CD14-positive monocyte (primary cell): ENCODE measurements at regions not wholly inside any gene's neighbourhood (a gene's known extent, or its start where the extent isn't known, plus 50 kb on each side); places are given as distances from the start of the nearest gene placed in this dataset.

Experiments
- DNase-seq, 3 donors: peaks; one replicate each; pipeline ENCODE4 v3.0.0-alpha.2; 2011 to 2022
- H2AFZ ChIP-seq: 2 replicates; pipeline ENCODE4 v1.6.0; 2012; ENCODE audit warnings: mild to moderate bottlenecking, low read depth, low read length, inconsistent platforms; ENCODE audit not compliant: insufficient read depth, poor library complexity, severe bottlenecking
- H3K27ac ChIP-seq, 2 donors: 1 replicate in 1 of 2; 2 replicates in 1 of 2; pipeline ENCODE4 v1.5.1; 2012 to 2013; ENCODE audit warnings: low read length in 2 of 2, control low read depth in 1 of 2, inconsistent platforms in 1 of 2, low read depth in 1 of 2, mild to moderate bottlenecking in 1 of 2
- H3K27me3 ChIP-seq, 2 donors: one replicate each; pipeline versions ENCODE4 v1.6.0 to v1.6.1; 2011 to 2013; ENCODE audit warnings: low read length in 2 of 2; ENCODE audit not compliant: control insufficient read depth in 2 of 2, insufficient read depth in 2 of 2
- H3K36me3 ChIP-seq, 2 donors: replicated peaks in 1 of 2; 1 replicate in 1 of 2; 2 replicates in 1 of 2; pipeline versions ENCODE4 v1.5.1 to v1.6.1; 2012 to 2013; ENCODE audit warnings: low read length in 2 of 2, control low read depth in 1 of 2, inconsistent platforms in 1 of 2, mild to moderate bottlenecking in 1 of 2; ENCODE audit not compliant: insufficient read depth in 2 of 2, control insufficient read depth in 1 of 2
- H3K4me1 ChIP-seq, 2 donors: 1 replicate in 1 of 2; 2 replicates in 1 of 2; pipeline versions ENCODE4 v1.5.1 to v1.6.1; 2012 to 2013; ENCODE audit warnings: low read length in 2 of 2, control low read depth in 1 of 2, inconsistent platforms in 1 of 2, mild to moderate bottlenecking in 1 of 2, moderate library complexity in 1 of 2; ENCODE audit not compliant: insufficient read depth in 2 of 2, control insufficient read depth in 1 of 2
- H3K4me2 ChIP-seq: replicated peaks from 2 replicates; pipeline ENCODE3; 2012; ENCODE audit warnings: low read length, moderate library complexity, mild to moderate bottlenecking; ENCODE audit not compliant: poor library complexity, severe bottlenecking; ENCODE audit errors: extremely low read depth
- H3K4me3 ChIP-seq, 3 experiments: fragments of 200-600 bp in 1 of 3; sonication (generic) in 1 of 3; replicated peaks in 1 of 3; 1 replicate in 2 of 3; 2 replicates in 1 of 3; pipeline ENCODE4 v1.5.1; 2011 to 2013; ENCODE audit warnings: low read length in 3 of 3, mild to moderate bottlenecking in 3 of 3, control low read depth in 2 of 3, low read depth in 2 of 3, inconsistent platforms in 1 of 3, moderate library complexity in 1 of 3
- H3K79me2 ChIP-seq: 2 replicates; pipeline ENCODE4 v1.6.0; 2012; ENCODE audit warnings: mild to moderate bottlenecking, control low read depth, inconsistent platforms, low read length, moderate library complexity; ENCODE audit not compliant: insufficient read depth
- H3K9ac ChIP-seq: 2 replicates; pipeline ENCODE4 v1.6.0; 2017; ENCODE audit warnings: low read length, mild to moderate bottlenecking; ENCODE audit not compliant: insufficient read depth, poor library complexity, severe bottlenecking
- H3K9me3 ChIP-seq, 2 donors: replicated peaks in 1 of 2; 1 replicate in 1 of 2; 2 replicates in 1 of 2; pipeline versions ENCODE4 v1.5.1 to v1.6.1; 2012 to 2013; ENCODE audit warnings: low read length in 2 of 2, control low read depth in 1 of 2; ENCODE audit not compliant: control insufficient read depth in 1 of 2, insufficient read depth in 1 of 2
- H4K20me1 ChIP-seq: 2 replicates; pipeline ENCODE4 v1.6.0; 2012; ENCODE audit warnings: mild to moderate bottlenecking, low read length, control low read depth, moderate library complexity; ENCODE audit not compliant: insufficient read depth
- H3K27ac Mint-ChIP-seq, 7 donors: one replicate each; pipeline ENCODE4 v1.8.0; 2020; ENCODE audit warnings: mild to moderate bottlenecking in 7 of 7, mixed read lengths in 7 of 7, moderate library complexity in 6 of 7, inconsistent platforms in 2 of 7
- H3K27me3 Mint-ChIP-seq, 3 donors: one replicate each; pipeline ENCODE4 v1.8.0; 2021 to 2022; ENCODE audit warnings: low read depth in 3 of 3, mild to moderate bottlenecking in 3 of 3, mixed read lengths in 3 of 3, moderate library complexity in 3 of 3, inconsistent platforms in 1 of 3
- H3K36me3 Mint-ChIP-seq, 2 donors: one replicate each; pipeline ENCODE4 v1.8.0; 2020; ENCODE audit warnings: mixed read lengths in 2 of 2, inconsistent platforms in 1 of 2, mild to moderate bottlenecking in 1 of 2
- H3K4me1 Mint-ChIP-seq: one replicate; pipeline ENCODE4 v1.8.0; 2020; ENCODE audit warnings: mild to moderate bottlenecking, mixed read lengths
- H3K4me3 Mint-ChIP-seq, 2 donors: one replicate each; pipeline ENCODE4 v1.8.0; 2020; ENCODE audit warnings: mild to moderate bottlenecking in 2 of 2, mixed read lengths in 2 of 2, moderate library complexity in 1 of 2
- H3K9me3 Mint-ChIP-seq, 7 donors: one replicate each; pipeline ENCODE4 v1.8.0; 2020 to 2022; ENCODE audit warnings: mixed read lengths in 7 of 7, mild to moderate bottlenecking in 6 of 7, moderate library complexity in 6 of 7, inconsistent platforms in 2 of 7
- CTCF ChIP-seq: fragments of 200-600 bp; IDR thresholded peaks from one replicate; pipeline ENCODE4 v1.8.0; 2022; ENCODE audit warnings: antibody characterized with exemption, mild to moderate bottlenecking
- WGBS: methylation state at CpG from one replicate; pipeline ENCODE4 v1.1.5; 2013; ENCODE audit warnings: missing lambda C conversion rate; ENCODE audit not compliant: insufficient coverage; 5-methylcytosine and 5-hydroxymethylcytosine counted together
- intact Hi-C, 2 donors: fragments of 100-400 bp; cut with micrococcal nuclease; formaldehyde crosslinking; loops; one replicate each; pipeline versions ENCODE4 v1.15.0 to v1.15.1; 2023

GRCh38 chr9:87801013-87801412 lies 75.1 kb downstream of the CTSL start:
- H3K4me3 Mint-ChIP-seq: no peak overlapping the region
- H3K36me3 ChIP-seq: no peaks in the 10 kb centered on the region
- intact Hi-C loops: no loop called here
- peaks cover 9 to 24% of the 10 kb centered on the region in 2 donors for H3K4me1 ChIP-seq
- H2AFZ ChIP-seq: no peak overlapping the region
- H3K4me1 Mint-ChIP-seq: peaks cover 19% of the 10 kb centered on the region
- H3K9ac ChIP-seq: no peak overlapping the region
- peaks cover 0 to 3% (median 0%) of the 10 kb centered on the region in 7 donors for H3K9me3 Mint-ChIP-seq
- H3K4me3 ChIP-seq: no peak overlapping the region
- no peaks in the 10 kb centered on the region for H3K27me3 ChIP-seq
- H3K27ac Mint-ChIP-seq: no peak overlapping the region
- H3K27ac ChIP-seq: no peak overlapping the region
- H3K79me2 ChIP-seq: no peaks in the 10 kb centered on the region
- peaks cover 0 to 2% of the 10 kb centered on the region in 2 donors for H3K36me3 Mint-ChIP-seq
- no peaks in the 10 kb centered on the region for H3K9me3 ChIP-seq
- H3K27me3 Mint-ChIP-seq: peaks cover 3 to 12% (median 7%) of the 10 kb centered on the region in 3 donors
- no CpG with 5 or more reads among the region's 4 CpGs for WGBS
- no peak for TF ChIP-seq CTCF
- H3K4me2 ChIP-seq: no peak overlapping the region
- H4K20me1 ChIP-seq: no peaks in the 10 kb centered on the region
- no peak for DNase-seq

GRCh38 chr9:87803166-87803565 lies 77.2 kb downstream of the CTSL start:
- H3K27ac Mint-ChIP-seq: peak overlapping the region in 1 of 7 donors; percentile 6
- intact Hi-C loops: no loop called here
- peaks cover 0 to 3% of the 10 kb centered on the region in 2 donors for H3K9me3 ChIP-seq
- no peak overlapping the region for H3K4me3 ChIP-seq
- no peak for DNase-seq
- no peak overlapping the region for H3K4me3 Mint-ChIP-seq
- peaks cover 0 to 2% of the 10 kb centered on the region in 2 donors for H3K4me1 ChIP-seq
- H4K20me1 ChIP-seq: no peaks in the 10 kb centered on the region
- no peak overlapping the region for H3K4me2 ChIP-seq
- TF ChIP-seq CTCF: no peak
- WGBS: 96% methylated on average over 14 of the region's 15 CpGs
- H3K27ac ChIP-seq: no peak overlapping the region
- no peak overlapping the region for H2AFZ ChIP-seq
- peaks cover 6 to 15% (median 12%) of the 10 kb centered on the region in 3 donors for H3K27me3 Mint-ChIP-seq
- no peaks in the 10 kb centered on the region for H3K79me2 ChIP-seq
- no peak overlapping the region for H3K9ac ChIP-seq
- H3K36me3 ChIP-seq: no peaks in the 10 kb centered on the region
- H3K36me3 Mint-ChIP-seq: no peaks in the 10 kb centered on the region
- peaks cover 0 to 10% (median 3%) of the 10 kb centered on the region in 7 donors for H3K9me3 Mint-ChIP-seq
- H3K27me3 ChIP-seq: peaks cover 0 to 4% of the 10 kb centered on the region in 2 donors
- H3K4me1 Mint-ChIP-seq: peaks cover 2% of the 10 kb centered on the region
